ENCODE measurements at regions not wholly inside any gene's neighbourhood (a gene's known extent, or its start where the extent isn't known, plus 50 kb on each side); places are given as distances from the start of the nearest gene placed in this dataset.

DNA sequence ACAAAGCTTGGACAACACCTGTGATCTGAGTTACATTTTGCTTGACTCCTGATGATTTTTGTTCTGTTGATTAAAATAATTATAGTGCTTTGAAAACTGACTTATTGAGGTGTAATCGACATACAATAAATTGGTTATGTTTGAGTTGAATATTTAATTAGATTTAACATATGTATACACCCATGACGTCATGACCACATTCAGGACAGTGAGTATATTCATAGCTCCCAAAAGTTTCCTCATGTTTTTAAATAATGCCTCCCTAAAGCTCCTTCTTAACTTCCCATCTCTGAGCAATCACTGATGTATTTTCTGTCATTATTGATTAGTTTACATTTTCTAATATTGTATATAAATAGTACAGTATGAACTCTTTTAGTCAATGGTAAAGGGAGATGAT, 801.2 kb downstream of the PDCD6IP start:
- no peak for TF ChIP-seq SP1 (CRISPR knock-in tag; conservative IDR thresholded peaks at IDR 0.05)
- TF ChIP-seq CTCF (IDR thresholded peaks at IDR 0.05): no peak
- no peak for TF ChIP-seq ZNF396 (CRISPR knock-in tag; IDR thresholded peaks at IDR 0.05; ENCODE audit: borderline replicate concordance)
- no peak for TF ChIP-seq ZNF232 (CRISPR knock-in tag; IDR thresholded peaks at IDR 0.05)
- no peak for TF ChIP-seq ATF3 (CRISPR knock-in tag; conservative IDR thresholded peaks at IDR 0.05)
- no peak for TF ChIP-seq NR1H2 (CRISPR knock-in tag; IDR thresholded peaks at IDR 0.05)
- TF ChIP-seq NR3C1 (CRISPR knock-in tag; conservative IDR thresholded peaks at IDR 0.05; ENCODE audit: low read depth): no peak
- TF ChIP-seq, protein P1, sequence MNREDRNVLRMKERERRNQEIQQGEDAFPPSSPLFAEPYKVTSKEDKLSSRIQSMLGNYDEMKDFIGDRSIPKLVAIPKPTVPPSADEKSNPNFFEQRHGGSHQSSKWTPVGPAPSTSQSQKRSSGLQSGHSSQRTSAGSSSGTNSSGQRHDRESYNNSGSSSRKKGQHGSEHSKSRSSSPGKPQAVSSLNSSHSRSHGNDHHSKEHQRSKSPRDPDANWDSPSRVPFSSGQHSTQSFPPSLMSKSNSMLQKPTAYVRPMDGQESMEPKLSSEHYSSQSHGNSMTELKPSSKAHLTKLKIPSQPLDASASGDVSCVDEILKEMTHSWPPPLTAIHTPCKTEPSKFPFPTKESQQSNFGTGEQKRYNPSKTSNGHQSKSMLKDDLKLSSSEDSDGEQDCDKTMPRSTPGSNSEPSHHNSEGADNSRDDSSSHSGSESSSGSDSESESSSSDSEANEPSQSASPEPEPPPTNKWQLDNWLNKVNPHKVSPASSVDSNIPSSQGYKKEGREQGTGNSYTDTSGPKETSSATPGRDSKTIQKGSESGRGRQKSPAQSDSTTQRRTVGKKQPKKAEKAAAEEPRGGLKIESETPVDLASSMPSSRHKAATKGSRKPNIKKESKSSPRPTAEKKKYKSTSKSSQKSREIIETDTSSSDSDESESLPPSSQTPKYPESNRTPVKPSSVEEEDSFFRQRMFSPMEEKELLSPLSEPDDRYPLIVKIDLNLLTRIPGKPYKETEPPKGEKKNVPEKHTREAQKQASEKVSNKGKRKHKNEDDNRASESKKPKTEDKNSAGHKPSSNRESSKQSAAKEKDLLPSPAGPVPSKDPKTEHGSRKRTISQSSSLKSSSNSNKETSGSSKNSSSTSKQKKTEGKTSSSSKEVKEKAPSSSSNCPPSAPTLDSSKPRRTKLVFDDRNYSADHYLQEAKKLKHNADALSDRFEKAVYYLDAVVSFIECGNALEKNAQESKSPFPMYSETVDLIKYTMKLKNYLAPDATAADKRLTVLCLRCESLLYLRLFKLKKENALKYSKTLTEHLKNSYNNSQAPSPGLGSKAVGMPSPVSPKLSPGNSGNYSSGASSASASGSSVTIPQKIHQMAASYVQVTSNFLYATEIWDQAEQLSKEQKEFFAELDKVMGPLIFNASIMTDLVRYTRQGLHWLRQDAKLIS (CRISPR knock-in tag; IDR thresholded peaks at IDR 0.05; ENCODE audit: borderline replicate concordance): no peak

Data from WTC11 (cell line).